Activated naive CD4-positive, alpha-beta T cell treated with anti-CD3 and anti-CD28 coated beads for 36 hours (primary cell): ENCODE measurements at regions not wholly inside any gene's neighbourhood (a gene's known extent, or its start where the extent isn't known, plus 50 kb on each side); places are given as distances from the start of the nearest gene placed in this dataset.
"Not testable (repeated sequence)": the region's sequence is repeated elsewhere in the genome, so short reads cannot be mapped to it uniquely, and the experiment has no call there.

Experiments used
- CTCF ChIA-PET: fragments of 350-600 bp; sonication (Branson Sonifier 250); formaldehyde crosslinking; loops from one replicate; lab custom pipeline; 2021; ENCODE audit warnings: antibody characterized with exemption; lab: Charles Lee
- DNase-seq: peaks from one replicate; pipeline ENCODE4 v3.0.0-alpha.2; 2020
- H3K27ac Mint-ChIP-seq: one replicate; pipeline ENCODE4 v1.8.0; 2021; ENCODE audit warnings: mild to moderate bottlenecking, mixed read lengths
- H3K27me3 Mint-ChIP-seq: one replicate; pipeline ENCODE4 v1.8.0; 2021; ENCODE audit warnings: low read depth, mixed read lengths
- H3K36me3 Mint-ChIP-seq: one replicate; pipeline ENCODE4 v1.8.0; 2021; ENCODE audit warnings: low read depth, mixed read lengths
- H3K4me1 Mint-ChIP-seq: one replicate; pipeline ENCODE4 v1.8.0; 2021; ENCODE audit warnings: low read depth, mixed read lengths
- H3K4me3 Mint-ChIP-seq: one replicate; pipeline ENCODE4 v1.8.0; 2021; ENCODE audit warnings: mild to moderate bottlenecking, moderate library complexity, mixed read lengths
- H3K9me3 Mint-ChIP-seq: one replicate; pipeline ENCODE4 v1.8.0; 2021; ENCODE audit warnings: mixed read lengths
- intact Hi-C: fragments of 100-400 bp; cut with micrococcal nuclease; formaldehyde crosslinking; loops from one replicate; pipeline ENCODE4 v1.15.1; 2023

- Mint-ChIP-seq H3K27ac (no peak overlapping the region), H3K27me3 (peaks cover 21% of the 10 kb centered on the region), H3K9me3 (no peaks in the 10 kb centered on the region), H3K4me3 (no peak overlapping the region), H3K36me3 (no peaks in the 10 kb centered on the region), H3K4me1 (no peaks in the 10 kb centered on the region)
- intact Hi-C loops: loop anchor here (5.0 to 10.0 kb wide), 2 partner anchors 169 to 417 kb away; no protein-coding TSS in a partner anchor
- CTCF ChIA-PET: no interaction called here
- no peak for DNase-seq
These were observed 50.0 kb upstream of the ABLIM1 start for GRCh38 chr10:114708084-114708483.

GRCh38 chr10:114708717-114709335 lies 50.8 kb upstream of the ABLIM1 start:
- Mint-ChIP-seq H3K4me3 (no peak overlapping the region), H3K27ac (no peak overlapping the region), H3K27me3 (peaks cover 26% of the 10 kb centered on the region), H3K36me3 (no peaks in the 10 kb centered on the region), H3K4me1 (no peaks in the 10 kb centered on the region), H3K9me3 (no peaks in the 10 kb centered on the region)
- intact Hi-C loops: loop anchor here (5.0 to 10.0 kb wide), 2 partner anchors 168 to 416 kb away; no protein-coding TSS in a partner anchor
- CTCF ChIA-PET: interaction anchor here (0.6 kb wide), 1 partner anchor 122 kb away, joined by 3 read pairs; no protein-coding TSS in a partner anchor
- DNase-seq: no peak

GRCh38 chr10:114709984-114710383 lies 51.9 kb upstream of the ABLIM1 start:
- no peaks in the 10 kb centered on the region for H3K9me3 Mint-ChIP-seq
- no peaks in the 10 kb centered on the region for H3K4me1 Mint-ChIP-seq
- intact Hi-C loops: loop anchor here (5.0 to 10.0 kb wide), 2 partner anchors 167 to 415 kb away; no protein-coding TSS in a partner anchor
- peaks cover 31% of the 10 kb centered on the region for H3K27me3 Mint-ChIP-seq
- no peaks in the 10 kb centered on the region for H3K36me3 Mint-ChIP-seq
- DNase-seq: no peak
- no peak overlapping the region for H3K27ac Mint-ChIP-seq
- CTCF ChIA-PET: interaction anchor here (0.9 kb wide), 1 partner anchor 15 kb away, joined by 3 read pairs; no protein-coding TSS in a partner anchor
- H3K4me3 Mint-ChIP-seq: no peak overlapping the region

GRCh38 chr10:114711176-114711868 lies 53.2 kb upstream of the ABLIM1 start:
- Mint-ChIP-seq H3K9me3 (no peaks in the 10 kb centered on the region), H3K4me1 (no peaks in the 10 kb centered on the region), H3K27ac (no peak overlapping the region), H3K36me3 (no peaks in the 10 kb centered on the region), H3K4me3 (no peak overlapping the region), H3K27me3 (peaks cover 28% of the 10 kb centered on the region)
- intact Hi-C loops: no loop called here
- CTCF ChIA-PET: interaction anchor here (0.9 kb wide), 1 partner anchor 17 kb away, joined by 3 read pairs; no protein-coding TSS in a partner anchor
- DNase-seq: no peak

- no peak for DNase-seq
- no peak overlapping the region for H3K4me3 Mint-ChIP-seq
- CTCF ChIA-PET: interaction anchor here (1.0 kb wide), 1 partner anchor 14 kb away, joined by 5 read pairs; no protein-coding TSS in a partner anchor
- intact Hi-C loops: no loop called here
- no peak overlapping the region for H3K27ac Mint-ChIP-seq
- H3K4me1 Mint-ChIP-seq: no peaks in the 10 kb centered on the region
- H3K9me3 Mint-ChIP-seq: no peaks in the 10 kb centered on the region
- H3K36me3 Mint-ChIP-seq: no peaks in the 10 kb centered on the region
- peaks cover 25% of the 10 kb centered on the region for H3K27me3 Mint-ChIP-seq
These were observed 53.8 kb upstream of the ABLIM1 start for GRCh38 chr10:114711869-114712250.

GRCh38 chr10:114713525-114714090 lies 55.5 kb upstream of the ABLIM1 start:
- intact Hi-C loops: no loop called here
- no peak overlapping the region for H3K27ac Mint-ChIP-seq
- H3K27me3 Mint-ChIP-seq: peaks cover 23% of the 10 kb centered on the region
- H3K36me3 Mint-ChIP-seq: no peaks in the 10 kb centered on the region
- no peaks in the 10 kb centered on the region for H3K9me3 Mint-ChIP-seq
- no peaks in the 10 kb centered on the region for H3K4me1 Mint-ChIP-seq
- CTCF ChIA-PET: interaction anchor here (1.0 kb wide), 1 partner anchor 33 kb away, joined by 3 read pairs; no protein-coding TSS in a partner anchor
- H3K4me3 Mint-ChIP-seq: no peak overlapping the region
- no peak for DNase-seq

GRCh38 chr10:114714281-114714741 lies 56.2 kb upstream of the ABLIM1 start:
- intact Hi-C loops: no loop called here
- Mint-ChIP-seq H3K36me3 (no peaks in the 10 kb centered on the region), H3K9me3 (no peaks in the 10 kb centered on the region), H3K27ac (no peak overlapping the region), H3K4me1 (no peaks in the 10 kb centered on the region), H3K27me3 (peaks cover 23% of the 10 kb centered on the region), H3K4me3 (no peak overlapping the region)
- CTCF ChIA-PET: interaction anchor here (1.0 kb wide), 1 partner anchor 34 kb away, joined by 3 read pairs; no protein-coding TSS in a partner anchor
- no peak for DNase-seq

- intact Hi-C loops: no loop called here
- no peaks in the 10 kb centered on the region for H3K4me1 Mint-ChIP-seq
- H3K36me3 Mint-ChIP-seq: no peaks in the 10 kb centered on the region
- H3K9me3 Mint-ChIP-seq: no peaks in the 10 kb centered on the region
- no peak overlapping the region for H3K4me3 Mint-ChIP-seq
- DNase-seq: no peak
- peaks cover 26% of the 10 kb centered on the region for H3K27me3 Mint-ChIP-seq
- CTCF ChIA-PET: no interaction called here
- H3K27ac Mint-ChIP-seq: no peak overlapping the region
These were observed 57.1 kb upstream of the ABLIM1 start for GRCh38 chr10:114715171-114715670.

GRCh38 chr10:114716811-114717404 lies 58.8 kb upstream of the ABLIM1 start:
- intact Hi-C loops: no loop called here
- no peak overlapping the region for H3K27ac Mint-ChIP-seq
- no peaks in the 10 kb centered on the region for H3K9me3 Mint-ChIP-seq
- peaks cover 21% of the 10 kb centered on the region for H3K27me3 Mint-ChIP-seq
- DNase-seq: no peak
- H3K4me1 Mint-ChIP-seq: no peaks in the 10 kb centered on the region
- H3K36me3 Mint-ChIP-seq: no peaks in the 10 kb centered on the region
- no peak overlapping the region for H3K4me3 Mint-ChIP-seq
- CTCF ChIA-PET: interaction anchor here (0.6 kb wide), 1 partner anchor 175 kb away, joined by 3 read pairs; no protein-coding TSS in a partner anchor

GRCh38 chr10:114717881-114718280 lies 59.8 kb upstream of the ABLIM1 start:
- H3K27ac Mint-ChIP-seq, H3K4me3 Mint-ChIP-seq, H3K36me3 Mint-ChIP-seq, H3K4me1 Mint-ChIP-seq, intact Hi-C loops, DNase-seq, CTCF ChIA-PET, H3K9me3 Mint-ChIP-seq: not testable (repeated sequence)
- peaks cover 17% of the 10 kb centered on the region for H3K27me3 Mint-ChIP-seq

- Mint-ChIP-seq H3K4me1 (no peaks in the 10 kb centered on the region), H3K27ac (no peak overlapping the region)
These were observed 60.3 kb upstream of the ABLIM1 start for GRCh38 chr10:114718374-114718773.

GRCh38 chr10:114719311-114719710 lies 61.2 kb upstream of the ABLIM1 start:
- CTCF ChIA-PET: no interaction called here
- intact Hi-C loops: no loop called here
- Mint-ChIP-seq H3K4me3 (no peak overlapping the region), H3K9me3 (no peaks in the 10 kb centered on the region), H3K27me3 (peaks cover 5% of the 10 kb centered on the region), H3K27ac (no peak overlapping the region), H3K4me1 (no peaks in the 10 kb centered on the region), H3K36me3 (no peaks in the 10 kb centered on the region)
- no peak for DNase-seq

More at GRCh38 chr10:114718374-114718773, 60.3 kb upstream of the ABLIM1 start:
- Mint-ChIP-seq H3K27me3 (peaks cover 13% of the 10 kb centered on the region), H3K36me3 (no peaks in the 10 kb centered on the region), H3K4me3 (no peak overlapping the region), H3K9me3 (no peaks in the 10 kb centered on the region)
- CTCF ChIA-PET: no interaction called here
- DNase-seq: no peak
- intact Hi-C loops: no loop called here
